Choroid plexus epithelial cell (primary cell): ENCODE measurements at regions not wholly inside any gene's neighbourhood (a gene's known extent, or its start where the extent isn't known, plus 50 kb on each side); places are given as distances from the start of the nearest gene placed in this dataset.

Experiments used
- DNase-seq: peaks from one replicate; pipeline ENCODE4 v3.0.0-alpha.2; 2010; ENCODE audit warnings: low read depth
- H3K4me3 ChIP-seq: 2 replicates; pipeline ENCODE4 v1.5.1; 2011; ENCODE audit warnings: low read depth, mild to moderate bottlenecking, control low read depth, low read length, moderate library complexity
- CTCF ChIP-seq: conservative IDR thresholded peaks from 2 replicates; pipeline ENCODE4 v1.5.1; 2011; ENCODE audit warnings: low read depth, mild to moderate bottlenecking, control low read depth, inconsistent platforms, low read length, moderate library complexity

- H3K4me3 ChIP-seq: no peak overlapping the region
- peak; percentile 72 for DNase-seq
- no peak for TF ChIP-seq CTCF
Measured at GRCh38 chr2:215658635-215659305, 222.9 kb upstream of the FN1 start.

GRCh38 chr2:215657844-215658243 is 222.0 kb upstream of the FN1 start:
- peak; percentile 97 for DNase-seq
- TF ChIP-seq CTCF: peak; percentile 11
- H3K4me3 ChIP-seq: no peak overlapping the region

GRCh38 chr2:215654148-215654819 is 218.4 kb upstream of the FN1 start:
- DNase-seq: peak; percentile 82
- H3K4me3 ChIP-seq: no peak overlapping the region
- no peak for TF ChIP-seq CTCF

- no peak overlapping the region for H3K4me3 ChIP-seq
- no peak for TF ChIP-seq CTCF
- peak; percentile 97 for DNase-seq
Measured at GRCh38 chr2:215653344-215654030, 217.6 kb upstream of the FN1 start.

GRCh38 chr2:215652388-215652787 is 216.5 kb upstream of the FN1 start:
- no peak for TF ChIP-seq CTCF
- no peak overlapping the region for H3K4me3 ChIP-seq
- no peak for DNase-seq

GRCh38 chr2:215651412-215651811 is 215.5 kb upstream of the FN1 start:
- DNase-seq: no peak
- no peak for TF ChIP-seq CTCF

More at GRCh38 chr2:215651412-215651811, 215.5 kb upstream of the FN1 start:
- no peak overlapping the region for H3K4me3 ChIP-seq
